NCI-H345 treated with DMSO at 0.1 percent for 48 hours (cell line): ENCODE measurements at regions not wholly inside any gene's neighbourhood (a gene's known extent, or its start where the extent isn't known, plus 50 kb on each side); places are given as distances from the start of the nearest gene placed in this dataset.
"Not testable (repeated sequence)": the region's sequence is repeated elsewhere in the genome, so short reads cannot be mapped to it uniquely, and the experiment has no call there.

Experiments
- DNase-seq: peaks from one replicate; lab custom pipeline; 2025; ENCODE audit not compliant: unreplicated experiment; lab: John Stamatoyannopoulos, UW

DNA sequence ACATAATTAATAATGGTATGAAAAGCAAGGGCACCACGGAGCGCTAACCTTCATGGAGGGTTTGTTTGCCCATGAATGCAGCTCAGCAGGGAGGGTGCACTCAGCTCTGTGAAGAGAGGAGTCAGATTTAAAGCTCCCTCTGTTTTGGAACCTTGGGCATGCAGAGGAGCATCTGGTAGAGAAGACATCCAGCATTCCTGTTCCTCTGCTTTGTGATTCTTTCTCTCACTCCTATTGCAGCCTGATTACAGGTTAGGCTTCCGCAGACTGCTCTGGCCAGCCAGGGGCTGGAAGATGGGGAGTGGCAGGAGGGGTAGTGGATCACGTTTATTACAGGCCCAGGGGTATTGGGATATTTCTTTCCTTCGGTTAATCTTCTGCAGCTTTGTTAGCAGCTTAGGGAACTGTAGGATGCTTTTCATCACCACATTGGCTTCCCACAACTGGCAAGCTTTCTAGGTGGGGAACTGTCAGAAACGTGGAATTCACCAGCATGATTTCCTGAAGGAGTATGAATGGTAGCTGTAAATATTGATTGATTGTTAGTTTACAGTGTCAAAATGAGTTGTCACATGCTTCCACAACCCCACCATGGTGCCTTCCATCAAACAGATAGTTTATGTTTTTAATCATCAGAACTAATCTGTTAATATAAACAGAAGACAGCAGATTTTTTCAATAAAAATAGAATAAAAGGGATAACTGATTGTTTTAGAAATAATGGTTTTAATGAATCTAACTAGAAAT is 201.1 kb downstream of the VAPA start:
- peak; percentile 74 for DNase-seq

GRCh38 chr18:10116574-10116973 is 202.8 kb downstream of the VAPA start:
- no peak for DNase-seq

DNA sequence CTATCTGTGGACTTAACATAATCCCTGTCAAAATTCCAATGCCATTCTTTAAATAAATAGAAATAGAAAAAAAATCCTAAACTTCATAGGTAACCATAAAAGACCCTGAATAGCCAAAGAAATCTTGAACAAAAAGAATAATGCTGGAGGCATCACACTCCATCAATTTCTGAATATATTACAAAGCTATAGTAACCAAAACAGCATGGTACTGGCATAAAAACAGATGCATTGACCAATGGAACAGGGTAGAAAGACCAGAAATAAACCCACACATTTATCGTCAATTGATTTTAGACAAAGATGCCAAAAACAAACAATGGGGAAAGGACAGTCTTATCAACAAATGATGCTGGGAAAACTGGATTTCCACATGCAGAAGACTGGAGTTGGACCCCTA is 205.7 kb downstream of the VAPA start:
- no peak for DNase-seq

DNA sequence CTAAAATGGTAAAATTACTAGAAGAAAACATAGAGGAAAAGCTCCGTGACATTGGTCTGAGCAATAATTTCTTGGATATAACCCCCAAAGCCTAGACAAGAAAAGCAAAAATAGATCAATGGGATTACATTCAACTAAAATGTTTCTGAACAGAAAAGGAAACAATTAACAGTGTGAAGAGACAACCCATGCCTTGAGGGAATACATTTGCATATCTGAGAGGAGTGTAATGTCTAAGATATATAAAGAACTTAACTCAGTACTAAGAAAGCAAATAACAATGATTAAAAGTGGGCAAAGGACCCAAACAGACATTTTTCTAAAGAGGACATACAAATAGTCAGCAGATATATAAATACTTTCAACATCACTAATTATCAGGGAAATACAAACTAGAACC is 206.2 kb downstream of the VAPA start:
- DNase-seq: no peak

- no peak for DNase-seq
Observed at GRCh38 chr18:10120622-10121021, 206.8 kb downstream of the VAPA start.

- no peak for DNase-seq
Observed at GRCh38 chr18:10121028-10121427, 207.2 kb downstream of the VAPA start.

GRCh38 chr18:10121786-10122515 is 208.1 kb downstream of the VAPA start:
- peak; percentile 73 for DNase-seq

DNA sequence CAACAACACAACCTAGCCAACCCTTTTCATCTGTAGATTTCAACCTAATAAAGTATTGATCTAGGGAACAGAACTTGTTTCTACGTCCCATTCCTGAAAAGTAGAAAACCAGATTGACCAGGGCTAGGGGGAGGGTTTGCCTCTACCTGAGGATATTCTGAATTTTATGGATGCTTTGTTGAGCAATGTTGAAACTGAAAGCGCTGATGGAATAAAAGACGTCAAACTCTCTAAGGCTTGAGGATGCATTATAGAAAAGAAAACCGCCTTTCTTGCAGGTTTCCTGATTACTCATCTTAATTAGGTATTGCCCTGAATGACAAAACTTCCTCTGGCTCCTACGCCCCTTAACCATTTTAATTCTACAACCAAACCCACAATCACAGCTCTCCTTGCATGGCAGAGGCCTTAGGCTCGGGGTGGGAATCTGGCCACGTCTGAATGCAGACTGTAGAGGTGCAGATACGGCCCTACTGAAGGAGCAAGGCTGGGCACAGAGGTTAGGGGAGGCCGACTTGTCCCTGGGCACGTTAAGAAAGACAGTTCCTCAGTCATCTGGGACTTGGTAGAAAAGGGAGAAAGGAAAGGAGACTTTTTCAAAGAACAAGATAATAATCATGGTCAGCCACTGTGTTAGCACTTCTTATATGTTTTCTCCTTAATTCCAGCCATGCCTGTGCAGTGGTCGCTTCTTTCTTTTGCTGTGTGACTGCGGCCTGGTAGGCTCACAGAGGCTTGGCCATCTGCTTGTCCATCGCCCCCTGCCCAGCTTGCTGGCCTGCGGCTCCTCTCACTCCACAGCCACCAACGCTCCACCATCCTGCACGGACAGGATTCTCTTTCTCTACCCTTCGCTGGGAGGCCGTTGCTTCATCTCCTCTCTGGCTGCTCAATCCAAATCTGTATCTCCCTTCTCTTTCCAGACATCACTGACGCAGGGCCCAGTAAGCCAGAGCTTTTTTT is 209.5 kb downstream of the VAPA start:
- DNase-seq: no peak

- no peak for DNase-seq
Observed at GRCh38 chr18:10124071-10124470, 210.3 kb downstream of the VAPA start.

GRCh38 chr18:10124557-10124956 is 210.7 kb downstream of the VAPA start:
- no peak for DNase-seq

DNA sequence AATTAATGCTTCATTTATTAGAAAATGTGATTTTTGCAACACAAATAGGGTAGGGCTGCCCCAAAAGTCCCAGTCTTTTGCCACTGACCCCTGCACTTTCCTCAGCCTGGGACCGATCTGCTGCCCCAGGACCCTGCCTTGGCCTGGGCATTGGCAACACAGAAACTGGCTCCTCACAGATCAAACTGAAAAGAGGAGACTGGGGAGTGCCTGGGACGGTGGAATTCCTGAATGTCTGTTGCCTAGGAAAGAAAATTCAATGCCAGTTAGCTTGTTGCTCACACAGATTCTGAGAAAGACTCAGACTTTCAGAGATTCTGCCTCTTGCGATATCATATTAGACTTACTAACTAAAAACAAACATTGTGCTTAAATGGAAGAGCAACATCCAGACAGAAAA is 211.2 kb downstream of the VAPA start:
- DNase-seq: no peak

DNA sequence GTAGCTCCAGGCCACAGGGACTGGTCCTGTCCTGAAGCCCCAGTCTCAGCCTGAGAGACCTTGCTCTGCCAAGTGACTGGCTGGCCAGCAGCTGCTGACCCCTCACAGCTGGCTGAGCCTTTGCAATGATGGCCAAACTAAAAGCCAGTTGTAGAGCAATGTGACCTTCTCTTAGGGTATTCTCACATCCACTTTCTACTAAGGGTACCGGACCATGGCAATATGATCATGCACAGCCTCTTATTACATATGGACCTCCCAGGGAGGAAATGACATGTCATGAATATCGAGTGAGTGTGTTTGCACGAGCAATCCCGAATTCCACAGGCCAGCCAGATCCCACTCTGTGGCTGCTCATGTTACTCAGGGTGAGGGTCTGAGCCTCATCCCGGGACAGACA is 213.9 kb downstream of the VAPA start:
- no peak for DNase-seq

DNA sequence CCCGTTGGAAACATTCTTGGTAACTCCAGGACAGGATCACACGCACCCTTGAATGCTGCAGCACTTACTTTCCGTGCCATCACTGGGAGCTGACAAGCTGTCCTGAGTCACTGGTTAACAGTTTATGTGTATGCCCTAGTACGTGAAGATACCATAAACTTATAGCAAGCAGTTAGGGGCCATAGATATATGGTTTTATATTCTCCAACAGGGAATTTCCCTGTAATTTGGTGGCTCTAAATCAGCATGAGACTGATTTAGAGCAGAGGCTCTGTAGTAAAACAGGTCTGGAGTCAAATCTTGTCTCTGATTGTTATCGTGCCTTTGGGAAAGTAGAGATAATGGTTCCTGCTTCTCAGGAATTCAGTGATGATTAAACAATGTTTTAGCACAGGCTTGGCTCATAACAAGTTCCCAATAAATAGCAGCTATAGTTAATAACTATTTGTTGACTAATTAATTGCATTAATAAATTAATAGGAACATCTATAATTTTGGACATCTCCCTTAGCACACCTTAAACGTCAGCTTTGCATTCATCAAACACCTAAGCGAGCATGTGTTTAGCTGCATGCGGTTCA is 215.2 kb downstream of the VAPA start:
- no peak for DNase-seq

DNA sequence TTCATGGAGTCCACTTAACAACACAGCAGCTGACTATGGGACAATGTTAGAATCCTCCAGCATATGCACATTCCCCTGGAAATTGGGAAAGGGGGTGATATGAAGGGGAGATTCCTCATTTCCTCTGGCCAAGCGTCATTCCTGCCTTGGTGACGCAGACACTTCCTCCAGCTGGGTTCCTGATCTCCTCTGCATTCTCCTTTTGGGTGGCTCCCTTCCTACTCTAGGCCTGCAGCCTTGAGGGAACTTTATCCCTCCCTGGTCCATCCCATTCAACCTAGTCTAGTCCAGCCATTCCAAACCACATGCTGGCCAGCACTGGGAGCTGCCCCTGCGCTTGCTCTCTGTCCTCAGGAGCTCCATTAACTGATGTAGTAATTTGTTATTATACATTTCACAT is 216.8 kb downstream of the VAPA start:
- no peak for DNase-seq

DNA sequence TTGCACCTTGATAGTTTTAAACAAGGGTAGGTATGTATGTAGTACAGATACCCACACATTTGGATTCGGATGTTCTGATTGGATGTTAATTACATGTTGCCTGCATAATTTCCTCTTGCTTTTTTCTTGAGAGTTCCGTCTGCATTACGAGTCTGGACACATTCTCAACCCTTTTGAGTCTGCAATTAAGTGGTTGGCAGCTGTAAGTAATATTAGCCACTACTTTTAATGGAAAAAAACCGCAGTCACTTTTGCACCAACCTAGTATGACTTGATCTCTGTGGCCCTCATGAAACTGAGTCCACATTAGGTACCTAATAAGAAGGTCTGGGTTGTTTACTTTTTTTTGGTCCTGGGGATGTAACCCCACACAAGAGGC is 217.3 kb downstream of the VAPA start:
- DNase-seq: no peak

- no peak for DNase-seq
Observed at GRCh38 chr18:10131460-10132395, 217.9 kb downstream of the VAPA start.

- no peak for DNase-seq
Observed at GRCh38 chr18:10133516-10133915, 219.7 kb downstream of the VAPA start.

DNA sequence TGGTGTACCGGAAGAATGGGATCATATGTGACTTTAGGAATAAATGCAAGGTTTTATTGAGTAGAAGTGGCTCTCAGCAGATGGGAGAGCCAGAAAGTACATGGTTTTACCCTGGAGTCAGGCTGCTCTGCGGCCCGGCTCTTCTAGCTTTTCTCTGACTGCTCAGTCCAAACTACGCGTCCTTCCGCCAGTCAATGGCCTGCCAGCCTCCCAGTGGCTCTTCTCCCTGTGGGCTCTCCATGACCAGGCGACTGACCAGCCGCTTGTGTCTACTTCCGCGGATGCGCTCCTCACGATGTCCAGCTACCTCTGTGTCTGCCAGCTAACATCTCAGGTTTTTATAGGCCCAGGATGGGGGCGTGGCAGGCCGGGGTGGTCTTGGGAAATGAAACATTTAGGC is 220.4 kb downstream of the VAPA start:
- no peak for DNase-seq

DNA sequence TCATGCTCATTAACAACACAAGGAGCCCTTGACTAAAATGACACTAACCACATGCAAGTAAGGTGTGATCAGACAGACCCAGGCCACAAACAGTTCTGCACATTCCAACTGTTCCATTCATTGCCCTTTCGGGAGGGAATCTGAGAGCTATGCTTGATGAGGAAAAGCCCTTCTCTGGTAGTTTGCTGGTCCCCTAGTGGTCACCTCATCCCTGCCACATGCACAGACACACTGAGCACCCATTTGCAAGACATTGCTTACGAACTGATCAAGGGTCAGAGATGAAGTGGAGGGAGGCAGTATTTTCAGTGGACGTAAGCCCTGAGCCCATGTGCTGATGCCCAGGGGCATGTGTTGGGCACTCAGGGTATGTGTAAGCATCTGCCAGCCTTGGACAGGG is 220.9 kb downstream of the VAPA start:
- not testable (repeated sequence) for DNase-seq

- DNase-seq: no peak
Observed at GRCh38 chr18:10135302-10135926, 221.6 kb downstream of the VAPA start.
